AG04450 (cell line): ENCODE measurements at regions not wholly inside any gene's neighbourhood (a gene's known extent, or its start where the extent isn't known, plus 50 kb on each side); places are given as distances from the start of the nearest gene placed in this dataset.

ENCODE experiments used
- CTCF ChIA-PET: fragments of 300-600, 350-600 bp; formaldehyde crosslinking; extraction: SDS; loops from one replicate; lab custom pipeline; 2022; ENCODE audit warnings: antibody characterized with exemption, inconsistent platforms; lab: Charles Lee
- POLR2A ChIA-PET: fragments of 350-600 bp; formaldehyde crosslinking; extraction: SDS; loops from one replicate; lab custom pipeline; 2021; ENCODE audit warnings: antibody characterized with exemption, inconsistent platforms; lab: Yijun Ruan, JAX
- DNase-seq: peaks from one replicate; pipeline ENCODE4 v3.0.0-alpha.2; 2011; ENCODE audit warnings: low read depth, low spot score
- H3K27ac ChIP-seq: one replicate; pipeline ENCODE4 v1.5.1; 2012; ENCODE audit warnings: low read depth, low read length, control low read depth
- H3K27me3 ChIP-seq: one replicate; pipeline ENCODE4 v1.6.0; 2012; ENCODE audit warnings: low read length; ENCODE audit not compliant: control insufficient read depth, insufficient read depth
- H3K4me3 ChIP-seq: 2 replicates; pipeline ENCODE4 v1.5.1; 2011; ENCODE audit warnings: mild to moderate bottlenecking, low read depth, low read length, control low read depth
- H3K9me3 ChIP-seq: 2 replicates; pipeline ENCODE4 v1.5.1; 2012; ENCODE audit warnings: low read length; ENCODE audit not compliant: control insufficient read depth, insufficient read depth
- TF ChIP-seq, protein P1 (sequence below): IDR thresholded peaks from 2 replicates; pipeline ENCODE4 v1.5.1; 2011; ENCODE audit warnings: low read depth, low read length, control low read depth, inconsistent platforms

GRCh38 chr6:44056392-44057237 lies 70.6 kb downstream of the MRPL14 start:
- Histone ChIP-seq H3K27me3 (no peaks in the 10 kb centered on the region), H3K9me3 (peaks cover 2% of the 10 kb centered on the region; the same call in 1 of the 2 replicates), H3K4me3 (no peak overlapping the region), H3K27ac (peak overlapping the region; percentile 98)
- CTCF ChIA-PET = no interaction called here
- peak; percentile 59 for DNase-seq
- TF ChIP-seq, protein P1, sequence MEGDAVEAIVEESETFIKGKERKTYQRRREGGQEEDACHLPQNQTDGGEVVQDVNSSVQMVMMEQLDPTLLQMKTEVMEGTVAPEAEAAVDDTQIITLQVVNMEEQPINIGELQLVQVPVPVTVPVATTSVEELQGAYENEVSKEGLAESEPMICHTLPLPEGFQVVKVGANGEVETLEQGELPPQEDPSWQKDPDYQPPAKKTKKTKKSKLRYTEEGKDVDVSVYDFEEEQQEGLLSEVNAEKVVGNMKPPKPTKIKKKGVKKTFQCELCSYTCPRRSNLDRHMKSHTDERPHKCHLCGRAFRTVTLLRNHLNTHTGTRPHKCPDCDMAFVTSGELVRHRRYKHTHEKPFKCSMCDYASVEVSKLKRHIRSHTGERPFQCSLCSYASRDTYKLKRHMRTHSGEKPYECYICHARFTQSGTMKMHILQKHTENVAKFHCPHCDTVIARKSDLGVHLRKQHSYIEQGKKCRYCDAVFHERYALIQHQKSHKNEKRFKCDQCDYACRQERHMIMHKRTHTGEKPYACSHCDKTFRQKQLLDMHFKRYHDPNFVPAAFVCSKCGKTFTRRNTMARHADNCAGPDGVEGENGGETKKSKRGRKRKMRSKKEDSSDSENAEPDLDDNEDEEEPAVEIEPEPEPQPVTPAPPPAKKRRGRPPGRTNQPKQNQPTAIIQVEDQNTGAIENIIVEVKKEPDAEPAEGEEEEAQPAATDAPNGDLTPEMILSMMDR = no peak
- POLR2A ChIA-PET = interaction anchor here (2.1 kb wide), 1 partner anchor 46 kb away, joined by 10 read pairs; no protein-coding TSS in a partner anchor

DNA sequence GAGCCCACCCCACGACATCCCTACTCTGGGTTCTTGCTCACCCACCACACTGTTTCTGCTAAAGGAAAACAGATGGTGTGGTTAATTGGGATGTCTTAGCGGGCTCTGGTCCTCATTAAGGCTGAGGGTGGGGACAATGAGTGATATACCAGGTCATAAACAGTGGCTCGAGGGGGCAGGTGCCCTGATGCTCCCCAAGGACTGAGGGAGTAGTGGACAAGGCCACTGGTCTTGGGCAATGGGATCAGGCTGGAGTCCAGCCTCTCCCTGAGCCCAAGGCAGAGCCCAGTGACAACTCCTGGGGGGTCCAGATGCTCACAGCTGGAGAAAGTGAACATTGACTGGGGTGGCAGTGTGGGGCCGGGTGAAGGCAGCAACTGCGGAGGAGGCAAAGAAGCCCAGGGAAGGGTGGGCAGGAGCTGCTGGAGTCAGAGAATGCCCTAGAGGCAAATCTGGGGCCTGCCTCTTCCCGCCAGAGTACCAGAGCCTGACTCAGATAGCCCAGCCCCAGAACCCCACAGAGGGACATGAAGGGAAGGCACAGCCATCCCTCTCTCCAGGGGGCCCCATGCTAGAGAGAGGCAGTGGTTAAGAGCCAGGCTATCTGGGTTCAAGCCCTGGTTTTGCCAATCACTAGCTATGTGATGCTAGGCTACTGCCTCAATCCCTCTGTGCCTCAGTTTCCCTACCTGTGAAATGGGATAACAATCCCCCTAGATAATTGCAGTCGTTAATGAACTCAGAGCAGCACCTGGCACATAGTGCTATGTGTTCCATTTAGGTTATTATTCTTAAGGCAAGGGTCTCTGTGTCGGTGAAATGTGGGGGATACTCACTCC lies 72.3 kb downstream of the MRPL14 start:
- no peak for DNase-seq
- TF ChIP-seq, protein P1 = no peak
- POLR2A ChIA-PET = no interaction called here

DNA sequence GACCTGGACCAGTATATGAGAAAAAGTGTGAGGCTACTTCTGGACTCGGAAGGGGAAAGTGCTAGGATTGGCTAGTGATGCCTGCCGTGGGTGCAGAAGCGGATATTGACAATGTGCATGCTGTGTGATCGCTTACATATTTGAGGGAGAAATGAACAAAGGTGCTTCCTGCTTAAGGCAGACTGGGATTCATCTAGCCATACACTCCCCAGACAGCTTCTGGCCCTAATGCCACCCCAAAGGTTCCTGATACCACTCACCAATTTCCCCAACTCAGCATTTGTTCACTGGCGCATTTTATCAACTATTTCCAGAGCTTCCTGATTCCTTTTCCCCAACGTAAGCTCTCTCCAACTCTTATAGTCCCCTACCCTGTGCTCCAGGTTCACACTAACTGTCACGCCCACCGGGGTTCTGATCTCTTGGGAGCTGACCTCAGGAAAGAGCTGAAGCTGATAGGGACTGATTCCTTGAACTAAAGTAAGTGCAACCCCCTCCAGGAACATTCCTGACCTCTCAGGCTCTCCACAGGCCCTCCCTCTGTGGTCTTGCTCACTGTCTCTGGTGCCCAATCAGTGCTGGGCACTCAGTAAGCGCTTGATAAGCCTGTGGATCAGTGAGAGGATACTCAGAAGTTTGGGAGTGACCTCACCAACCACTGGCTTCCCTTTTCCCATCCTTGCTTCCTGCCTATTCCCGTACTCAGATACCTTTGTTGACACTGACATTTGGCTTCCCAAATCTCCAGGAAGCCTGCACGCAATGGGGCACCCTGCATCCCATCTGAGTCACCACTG lies 73.3 kb downstream of the MRPL14 start:
- POLR2A ChIA-PET = no interaction called here
- H3K9me3 ChIP-seq = no peaks in the 10 kb centered on the region
- CTCF ChIA-PET = interaction anchor here (0.7 kb wide), 1 partner anchor 280 kb away, joined by 3 read pairs; no protein-coding TSS in a partner anchor
- no peaks in the 10 kb centered on the region for H3K27me3 ChIP-seq
- no peak for DNase-seq
- TF ChIP-seq, protein P1 = no peak
- no peak overlapping the region for H3K4me3 ChIP-seq
- peak overlapping the region; percentile 77 for H3K27ac ChIP-seq

More for the DNA sequence above, 72.3 kb downstream of the MRPL14 start:
- H3K4me3 ChIP-seq = no peak overlapping the region
- peak overlapping the region; percentile 77 for H3K27ac ChIP-seq
- CTCF ChIA-PET = no interaction called here
- peaks cover 2% of the 10 kb centered on the region; the same call in 1 of the 2 replicates for H3K9me3 ChIP-seq
- H3K27me3 ChIP-seq = no peaks in the 10 kb centered on the region

DNA sequence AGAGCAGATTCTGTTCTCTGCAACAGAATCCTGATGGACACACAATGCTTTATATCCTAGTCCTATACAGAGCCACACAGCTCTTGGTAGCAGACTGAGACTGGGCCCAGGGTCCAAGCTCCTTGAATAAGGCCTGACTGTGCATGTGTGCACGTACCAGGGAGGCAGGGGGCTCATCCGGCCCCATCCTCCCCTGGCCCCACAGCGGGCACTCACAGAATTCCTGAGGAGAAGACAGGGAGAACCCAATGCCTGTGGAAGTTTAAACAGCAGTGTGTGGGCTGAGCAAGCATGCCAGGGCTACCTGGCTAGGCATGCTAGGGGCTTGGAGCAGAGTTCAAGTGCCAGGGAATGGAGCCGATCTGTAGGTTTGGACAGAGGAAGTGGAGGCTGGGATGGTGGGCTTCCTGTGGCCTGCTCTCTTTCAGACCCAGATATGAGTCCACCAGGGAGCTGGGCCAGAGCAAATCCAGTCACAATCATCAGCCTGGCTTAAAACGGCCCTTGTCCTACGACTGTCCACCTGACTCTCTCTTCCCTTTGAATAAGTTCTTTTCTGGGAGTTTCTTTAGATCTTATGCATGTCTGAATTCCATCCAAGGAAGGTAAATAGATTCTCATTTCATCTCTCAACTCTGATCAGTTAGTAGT lies 74.0 kb downstream of the MRPL14 start:
- Histone ChIP-seq H3K9me3 (no peaks in the 10 kb centered on the region), H3K27ac (no peak overlapping the region), H3K4me3 (no peak overlapping the region), H3K27me3 (no peaks in the 10 kb centered on the region)
- DNase-seq = no peak
- TF ChIP-seq, protein P1 = no peak
- POLR2A ChIA-PET = interaction anchor here (1.1 to 1.9 kb wide), 2 partner anchors 12 to 33 kb away, joined by 3 to 7 read pairs; no protein-coding TSS in a partner anchor
- CTCF ChIA-PET = interaction anchor here (0.7 to 2.4 kb wide), 4 partner anchors 18 to 279 kb away, joined by 3 to 8 read pairs (median 4); no protein-coding TSS in a partner anchor
